SK-N-SH (cell line): ENCODE measurements at regions not wholly inside any gene's neighbourhood (a gene's known extent, or its start where the extent isn't known, plus 50 kb on each side); places are given as distances from the start of the nearest gene placed in this dataset.

Source experiments
- CTCF ChIA-PET: fragments of 300-600, 350-600 bp; formaldehyde crosslinking; extraction: SDS; loops from one replicate; lab custom pipeline; 2021; lab: Yijun Ruan, JAX
- POLR2A ChIA-PET: fragments of 350-600 bp; sonication (Branson Sonifier 250); formaldehyde crosslinking; extraction: SDS; loops from one replicate; lab custom pipeline; 2020; ENCODE audit warnings: antibody characterized with exemption, inconsistent platforms; lab: Yijun Ruan, JAX
- DNase-seq: peaks from one replicate; pipeline ENCODE4 v3.0.0; 2012
- H2AFZ ChIP-seq: fragments of 200-600 bp; sonication (generic); 2 replicates; pipeline ENCODE4 v1.8.1; 2016; ENCODE audit warnings: antibody characterized with exemption, mild to moderate bottlenecking, low read depth
- H3F3A ChIP-seq: fragments of 200-600 bp; sonication (generic); replicated peaks from 2 replicates; pipeline ENCODE3; 2016; ENCODE audit warnings: antibody characterized with exemption, mild to moderate bottlenecking; ENCODE audit not compliant: insufficient read depth
- H3K27ac ChIP-seq, 2 experiments: fragments of 200-500 bp in 1 of 2; fragments of 200-600 bp in 1 of 2; sonication (Bioruptor generic) in 1 of 2; sonication (generic), shearing (Covaris generic) in 1 of 2; 2 replicates each; pipeline versions ENCODE4 v1.5.1 to v1.6.1; 2014 to 2016; ENCODE audit warnings: low read depth in 2 of 2, inconsistent platforms in 1 of 2, low read length in 1 of 2, mild to moderate bottlenecking in 1 of 2, mixed read lengths in 1 of 2
- H3K27me3 ChIP-seq: fragments of 200-600 bp; sonication (generic), shearing (Covaris generic); 2 replicates; pipeline ENCODE4 v1.6.1; 2016; ENCODE audit warnings: mixed run types; ENCODE audit not compliant: insufficient read depth
- H3K36me3 ChIP-seq, 2 experiments: fragments of 200-500 bp in 1 of 2; fragments of 200-600 bp in 1 of 2; sonication (Bioruptor generic) in 1 of 2; sonication (generic) in 1 of 2; replicated peaks in 1 of 2; 2 replicates each; pipeline versions ENCODE3 to v1.5.1; 2014 to 2016; ENCODE audit warnings: low read length in 1 of 2, mild to moderate bottlenecking in 1 of 2; ENCODE audit not compliant: insufficient read depth in 2 of 2, control insufficient read depth in 1 of 2
- H3K4me1 ChIP-seq, 2 experiments: fragments of 200-500 bp in 1 of 2; fragments of 200-600 bp in 1 of 2; sonication (Bioruptor generic) in 1 of 2; sonication (generic), shearing (Covaris generic) in 1 of 2; 2 replicates each; pipeline versions ENCODE4 v1.5.1 to v1.6.1; 2014 to 2016; ENCODE audit warnings: low read depth in 1 of 2, low read length in 1 of 2, mixed run types in 1 of 2; ENCODE audit not compliant: insufficient read depth in 2 of 2, control insufficient read depth in 1 of 2
- H3K4me2 ChIP-seq: fragments of 200-600 bp; sonication (generic), shearing (Covaris generic); 2 replicates; pipeline ENCODE4 v1.6.1; 2017; ENCODE audit warnings: mixed run types
- H3K4me3 ChIP-seq, 2 experiments: fragments of 200-500 bp in 1 of 2; fragments of 200-600 bp in 1 of 2; sonication (Bioruptor generic) in 1 of 2; sonication (generic), shearing (Covaris generic) in 1 of 2; 2 replicates each; pipeline versions ENCODE4 v1.5.1 to v1.8.1; 2014 to 2016; ENCODE audit warnings: low read depth in 2 of 2, inconsistent platforms in 1 of 2, low read length in 1 of 2, mild to moderate bottlenecking in 1 of 2, mixed read lengths in 1 of 2, moderate library complexity in 1 of 2
- H3K79me2 ChIP-seq: fragments of 200-600 bp; sonication (generic); 2 replicates; pipeline ENCODE4 v1.8.1; 2017; ENCODE audit warnings: mild to moderate bottlenecking; ENCODE audit not compliant: insufficient read depth
- H3K9ac ChIP-seq: fragments of 200-600 bp; sonication (generic); 2 replicates; pipeline ENCODE4 v1.6.1; 2017; ENCODE audit warnings: mixed run types
- H3K9me2 ChIP-seq: fragments of 200-600 bp; sonication (generic); 2 replicates; pipeline ENCODE4 v1.6.1; 2017; ENCODE audit warnings: mixed run types
- H3K9me3 ChIP-seq: fragments of 200-600 bp; sonication (generic); 2 replicates; pipeline ENCODE4 v1.6.1; 2017; ENCODE audit warnings: mixed run types, mild to moderate bottlenecking, moderate library complexity
- H4K20me1 ChIP-seq: fragments of 200-600 bp; sonication (generic); 2 replicates; pipeline ENCODE4 v1.6.1; 2017; ENCODE audit warnings: mild to moderate bottlenecking, mixed run types; ENCODE audit not compliant: insufficient read depth
- EP300 ChIP-seq, 2 experiments: IDR thresholded peaks; 2 replicates each; pipeline versions ENCODE4 v1.4.0 to v1.6.1; 2012; ENCODE audit warnings: borderline replicate concordance in 1 of 2, low read depth in 1 of 2, low read length in 1 of 2
- EZH2phosphoT487 ChIP-seq: fragments of 200-600 bp; sonication (generic); IDR thresholded peaks from 2 replicates; pipeline ENCODE4 v1.6.1; 2017; ENCODE audit warnings: low read depth, mixed run types, mild to moderate bottlenecking, antibody characterized with exemption, moderate library complexity, borderline replicate concordance
- FOXJ3 ChIP-seq: sonication (generic); formaldehyde crosslinking; IDR thresholded peaks from 2 replicates; pipeline ENCODE4 v1.5.1; 2020; ENCODE audit warnings: mild to moderate bottlenecking, missing genetic modification reagents
- FOXM1 ChIP-seq: IDR thresholded peaks from 2 replicates; pipeline ENCODE4 v1.4.0; 2012; ENCODE audit warnings: low read depth, mild to moderate bottlenecking
- GABPA ChIP-seq: IDR thresholded peaks from 2 replicates; pipeline ENCODE4 v1.4.0; 2012; ENCODE audit warnings: low read depth, mild to moderate bottlenecking
- GATA2 ChIP-seq: sonication (generic); formaldehyde crosslinking; IDR thresholded peaks from 2 replicates; pipeline ENCODE4 v1.5.0; 2020; ENCODE audit warnings: mild to moderate bottlenecking, missing genetic modification reagents
- IRF3 ChIP-seq: fragments of 150-350 bp; IDR thresholded peaks from 2 replicates; pipeline ENCODE4 v1.6.1; 2016; ENCODE audit warnings: mild to moderate bottlenecking, low read depth, low read length
- JUND ChIP-seq: IDR thresholded peaks from 2 replicates; pipeline ENCODE4 v1.4.0; 2012
- NRF1 ChIP-seq: IDR thresholded peaks from 2 replicates; pipeline ENCODE4 v1.6.1; 2012; ENCODE audit warnings: low read depth, mild to moderate bottlenecking, low read length
- RAD21 ChIP-seq: IDR thresholded peaks from 2 replicates; pipeline ENCODE4 v1.6.1; 2012; ENCODE audit warnings: mild to moderate bottlenecking, low read length
- REST ChIP-seq: IDR thresholded peaks from 2 replicates; pipeline ENCODE4 v1.6.1; 2012; ENCODE audit warnings: mild to moderate bottlenecking, low read depth, low read length, moderate library complexity
- RXRA ChIP-seq: IDR thresholded peaks from 2 replicates; pipeline ENCODE4 v1.4.0; 2012; ENCODE audit warnings: low read depth, mild to moderate bottlenecking, borderline replicate concordance
- SIN3A ChIP-seq: IDR thresholded peaks from 2 replicates; pipeline ENCODE4 v1.6.1; 2012; ENCODE audit warnings: low read depth, mild to moderate bottlenecking, low read length, moderate library complexity, borderline replicate concordance
- SMC3 ChIP-seq: IDR thresholded peaks from 2 replicates; pipeline ENCODE4 v1.6.1; 2012; ENCODE audit warnings: low read depth, low read length, improper control_type of control experiment
- TAF1 ChIP-seq: IDR thresholded peaks from 2 replicates; pipeline ENCODE4 v1.6.1; 2012; ENCODE audit warnings: low read depth, mild to moderate bottlenecking, low read length, moderate library complexity, borderline replicate concordance
- TEAD4 ChIP-seq: IDR thresholded peaks from 2 replicates; pipeline ENCODE4 v1.4.0; 2012; ENCODE audit warnings: mild to moderate bottlenecking, borderline replicate concordance; ENCODE audit not compliant: insufficient read depth
- USF1 ChIP-seq: IDR thresholded peaks from 2 replicates; pipeline ENCODE4 v1.4.0; 2012; ENCODE audit warnings: low read depth, borderline replicate concordance
- USF2 ChIP-seq: fragments of 150-350 bp; IDR thresholded peaks from 2 replicates; pipeline ENCODE4 v1.6.1; 2017; ENCODE audit warnings: antibody characterized with exemption, low read length, low read depth, borderline replicate concordance
- YY1 ChIP-seq: IDR thresholded peaks from 2 replicates; pipeline ENCODE4 v1.4.0; 2012; ENCODE audit warnings: low read depth, mild to moderate bottlenecking
- WGBS: methylation state at CpG from one replicate; pipeline ENCODE4 v1.1.6; 2017; ENCODE audit warnings: low lambda C conversion rate; 5-methylcytosine and 5-hydroxymethylcytosine counted together

- H2AFZ ChIP-seq = no peak overlapping the region
- no peaks in the 10 kb centered on the region for H3K27me3 ChIP-seq
- ChIA-PET POLR2A (no interaction called here), CTCF (no interaction called here)
- TF ChIP-seq RXRA (no peak), GATA2 (no peak)
- no peaks in the 10 kb centered on the region for H3F3A ChIP-seq
- H3K9ac ChIP-seq = no peak overlapping the region
- H3K9me3 ChIP-seq = no peaks in the 10 kb centered on the region
- 13% methylated on average over 6 of the region's 6 CpGs for WGBS
- H3K27ac ChIP-seq = no peak overlapping the region
- H3K9me2 ChIP-seq = no peaks in the 10 kb centered on the region
- no peaks in the 10 kb centered on the region for H3K4me1 ChIP-seq
- H3K79me2 ChIP-seq = no peaks in the 10 kb centered on the region
- no peaks in the 10 kb centered on the region for H3K36me3 ChIP-seq
- H3K4me3 ChIP-seq = no peak overlapping the region
- no peak for DNase-seq
- H3K4me2 ChIP-seq = no peak overlapping the region
- no peaks in the 10 kb centered on the region for H4K20me1 ChIP-seq
These were observed 536.0 kb upstream of the C16orf82 start for GRCh38 chr16:26530584-26531289.

- Histone ChIP-seq H2AFZ (no peak overlapping the region), H3K9me3 (no peaks in the 10 kb centered on the region), H3K9ac (no peak overlapping the region), H3K36me3 (no peaks in the 10 kb centered on the region), H4K20me1 (no peaks in the 10 kb centered on the region), H3K4me1 (no peaks in the 10 kb centered on the region), H3K79me2 (no peaks in the 10 kb centered on the region), H3K4me3 (no peak overlapping the region), H3K4me2 (no peak overlapping the region), H3K27ac (no peak overlapping the region), H3K27me3 (no peaks in the 10 kb centered on the region), H3F3A (no peaks in the 10 kb centered on the region), H3K9me2 (no peaks in the 10 kb centered on the region)
- ChIA-PET POLR2A (no interaction called here), CTCF (no interaction called here)
- no peak for DNase-seq
- 7% methylated on average over 2 of the region's 4 CpGs for WGBS
- TF ChIP-seq IRF3 (no peak), USF1 (no peak), EZH2phosphoT487 (no peak), RXRA (no peak), GABPA (no peak), RAD21 (no peak), REST (no peak), SMC3 (no peak), FOXM1 (no peak), FOXJ3 (CRISPR knock-in tag) (no peak), YY1 (no peak), SIN3A (no peak), NRF1 (no peak), EP300 (IDR thresholded peaks at IDR 0.05; ENCODE audit: borderline replicate concordance in 1 of 2, low read depth in 1 of 2, low read length in 1 of 2) (no peak), TAF1 (no peak), TEAD4 (no peak), JUND (no peak), USF2 (no peak)
These were observed 535.4 kb upstream of the C16orf82 start for GRCh38 chr16:26531290-26531730.
